Prostate gland (tissue), 2 donors: ENCODE measurements at regions not wholly inside any gene's neighbourhood (a gene's known extent, or its start where the extent isn't known, plus 50 kb on each side); places are given as distances from the start of the nearest gene placed in this dataset.

Experiments used
- DNase-seq: peaks from one replicate; pipeline ENCODE4 v3.0.0-alpha.2; 2019; ENCODE audit warnings: low spot score
- H3K27ac ChIP-seq, 2 donors: fragments of 200-600 bp; sonication (generic); 2 replicates each; pipeline ENCODE4 v1.5.1; 2017 to 2019
- H3K27me3 ChIP-seq: fragments of 200-600 bp; sonication (generic); replicated peaks from 2 replicates; pipeline ENCODE4 v1.5.1; 2019; ENCODE audit not compliant: insufficient read depth
- H3K36me3 ChIP-seq, 2 donors: fragments of 200-600 bp; sonication (generic); 1 replicate in 1 of 2; 2 replicates in 1 of 2; pipeline versions ENCODE4 v1.5.1 to v1.8.1; 2017 to 2019
- H3K4me1 ChIP-seq: fragments of 200-600 bp; sonication (generic); replicated peaks from 2 replicates; pipeline ENCODE4 v1.5.1; 2019
- H3K4me3 ChIP-seq, 2 donors: fragments of 200-600 bp; sonication (generic); 2 replicates each; pipeline ENCODE4 v1.5.1; 2017 to 2019
- H3K9me3 ChIP-seq: fragments of 200-600 bp; sonication (generic); 2 replicates; pipeline ENCODE4 v1.5.1; 2017
- POLR2A ChIP-seq: fragments of 450-650 bp; IDR thresholded peaks from one replicate; pipeline ENCODE4 v1.6.1; 2016; ENCODE audit warnings: antibody characterized with exemption, mild to moderate bottlenecking
- POLR2AphosphoS5 ChIP-seq: sonication (generic); formaldehyde crosslinking; IDR thresholded peaks from one replicate; pipeline ENCODE4 v1.6.1; 2017; ENCODE audit warnings: antibody characterized with exemption
- whole genome bisulfite sequencing: methylation state at CpG from one replicate; pipeline ENCODE4 v1.1.5; 2018; 5-methylcytosine and 5-hydroxymethylcytosine counted together
- intact Hi-C: fragments of 100-400 bp; cut with DNase I; formaldehyde crosslinking; loops from one replicate; pipeline ENCODE4 v1.14.2; 2022
- TF ChIP-seq, protein P1 (sequence below), 4 experiments: fragments of 200-600 bp in 2 of 4; fragments of 450-650 bp in 2 of 4; sonication (generic) in 2 of 4; IDR thresholded peaks; 1 replicate in 3 of 4; 2 replicates in 1 of 4; pipeline ENCODE4 v1.5.1; 2016 to 2019; ENCODE audit warnings: antibody characterized with exemption in 4 of 4, mild to moderate bottlenecking in 2 of 4, moderate library complexity in 2 of 4

DNA sequence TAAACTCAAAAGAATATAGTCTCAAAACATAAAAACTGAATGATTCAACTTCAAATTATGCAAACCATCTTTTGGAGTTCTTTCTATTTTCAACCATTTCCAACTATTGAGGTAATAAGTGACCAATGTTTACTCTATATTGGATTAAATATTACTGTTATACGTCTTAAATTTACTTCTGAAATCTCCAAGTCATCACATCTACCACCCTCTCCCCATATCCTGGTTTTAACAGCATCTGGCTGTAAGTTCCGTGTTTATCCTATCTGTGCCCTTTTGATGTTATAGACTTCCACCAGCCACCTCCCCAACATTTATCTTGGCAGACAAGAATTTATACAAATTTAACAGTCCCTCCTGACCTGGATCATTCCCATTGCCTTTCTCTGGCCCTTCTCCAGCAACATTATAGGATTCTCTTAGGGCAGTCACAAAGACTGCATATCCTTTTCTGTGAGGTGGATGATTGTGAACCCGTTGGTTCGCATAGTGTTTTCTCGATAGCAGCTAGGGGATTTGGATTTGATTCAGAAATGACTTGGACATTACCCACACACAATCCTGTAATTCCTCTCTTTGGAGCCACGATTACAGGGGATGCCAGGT, 313.4 kb upstream of the FMN2 start:
- peak; percentile 14 for DNase-seq
- TF ChIP-seq POLR2AphosphoS5 (peak; percentile 64), POLR2A (no peak)
- TF ChIP-seq, protein P1, sequence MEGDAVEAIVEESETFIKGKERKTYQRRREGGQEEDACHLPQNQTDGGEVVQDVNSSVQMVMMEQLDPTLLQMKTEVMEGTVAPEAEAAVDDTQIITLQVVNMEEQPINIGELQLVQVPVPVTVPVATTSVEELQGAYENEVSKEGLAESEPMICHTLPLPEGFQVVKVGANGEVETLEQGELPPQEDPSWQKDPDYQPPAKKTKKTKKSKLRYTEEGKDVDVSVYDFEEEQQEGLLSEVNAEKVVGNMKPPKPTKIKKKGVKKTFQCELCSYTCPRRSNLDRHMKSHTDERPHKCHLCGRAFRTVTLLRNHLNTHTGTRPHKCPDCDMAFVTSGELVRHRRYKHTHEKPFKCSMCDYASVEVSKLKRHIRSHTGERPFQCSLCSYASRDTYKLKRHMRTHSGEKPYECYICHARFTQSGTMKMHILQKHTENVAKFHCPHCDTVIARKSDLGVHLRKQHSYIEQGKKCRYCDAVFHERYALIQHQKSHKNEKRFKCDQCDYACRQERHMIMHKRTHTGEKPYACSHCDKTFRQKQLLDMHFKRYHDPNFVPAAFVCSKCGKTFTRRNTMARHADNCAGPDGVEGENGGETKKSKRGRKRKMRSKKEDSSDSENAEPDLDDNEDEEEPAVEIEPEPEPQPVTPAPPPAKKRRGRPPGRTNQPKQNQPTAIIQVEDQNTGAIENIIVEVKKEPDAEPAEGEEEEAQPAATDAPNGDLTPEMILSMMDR (IDR thresholded peaks at IDR 0.05), result no peak
- Histone ChIP-seq H3K4me1 (no peaks in the 10 kb centered on the region), H3K4me3 (no peak overlapping the region), H3K36me3 (no peaks in the 10 kb centered on the region), H3K9me3 (no peaks in the 10 kb centered on the region), H3K27ac (no peak overlapping the region), H3K27me3 (no peaks in the 10 kb centered on the region)
- intact Hi-C loops, result no loop called here
- WGBS, result 39% methylated on average over 6 of the region's 6 CpGs

DNA sequence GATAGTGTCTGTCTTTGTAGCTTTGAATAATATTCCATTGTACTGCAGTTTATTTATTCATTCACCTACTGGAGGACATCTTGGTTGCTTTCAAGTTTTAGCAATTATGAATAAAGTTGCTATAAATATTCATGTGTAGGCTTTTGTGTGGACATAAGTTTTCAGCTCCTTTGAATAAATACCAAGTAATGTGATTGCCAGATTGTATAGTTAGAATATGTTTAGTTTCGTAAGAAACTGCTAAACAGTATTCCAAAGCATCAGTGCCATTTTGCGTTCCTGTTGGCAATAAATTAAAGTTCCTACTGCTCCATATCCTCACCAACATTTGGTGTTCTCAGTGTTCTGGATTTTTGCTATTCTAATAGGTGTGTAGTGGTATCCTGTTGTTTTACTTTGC, 311.7 kb upstream of the FMN2 start:
- no peaks in the 10 kb centered on the region for H3K9me3 ChIP-seq
- H3K4me1 ChIP-seq, result no peaks in the 10 kb centered on the region
- no peaks in the 10 kb centered on the region for H3K36me3 ChIP-seq
- no peaks in the 10 kb centered on the region for H3K27me3 ChIP-seq
- WGBS, result 94% methylated on average over 2 of the region's 2 CpGs
- no peak for DNase-seq
- TF ChIP-seq POLR2AphosphoS5 (no peak), POLR2A (no peak)
- TF ChIP-seq, protein P1 (IDR thresholded peaks at IDR 0.05), result no peak
- no peak overlapping the region for H3K4me3 ChIP-seq
- no peak overlapping the region for H3K27ac ChIP-seq
- intact Hi-C loops, result no loop called here

GRCh38 chr1:239784896-239785295, 306.8 kb upstream of the FMN2 start:
- Histone ChIP-seq H3K4me1 (no peaks in the 10 kb centered on the region), H3K36me3 (no peaks in the 10 kb centered on the region), H3K9me3 (no peaks in the 10 kb centered on the region), H3K27me3 (no peaks in the 10 kb centered on the region), H3K4me3 (no peak overlapping the region), H3K27ac (no peak overlapping the region)
- DNase-seq, result no peak
- TF ChIP-seq POLR2A, result no peak
- TF ChIP-seq, protein P1 (IDR thresholded peaks at IDR 0.05), result no peak
- no peak for TF ChIP-seq POLR2AphosphoS5
- WGBS, result 36% methylated on average over 3 of the region's 3 CpGs
- intact Hi-C loops, result no loop called here

GRCh38 chr1:239785576-239785975, 306.1 kb upstream of the FMN2 start:
- H3K27ac ChIP-seq, result no peak overlapping the region
- WGBS, result 91% methylated on average over 1 of the region's 1 CpG
- H3K9me3 ChIP-seq, result no peaks in the 10 kb centered on the region
- H3K36me3 ChIP-seq, result no peaks in the 10 kb centered on the region
- no peak for DNase-seq
- H3K27me3 ChIP-seq, result no peaks in the 10 kb centered on the region
- H3K4me3 ChIP-seq, result no peak overlapping the region
- intact Hi-C loops, result no loop called here
- H3K4me1 ChIP-seq, result no peaks in the 10 kb centered on the region
- TF ChIP-seq POLR2A, result no peak
- no peak for TF ChIP-seq POLR2AphosphoS5
- TF ChIP-seq, protein P1 (IDR thresholded peaks at IDR 0.05), result no peak

- 79% methylated on average over 10 of the region's 10 CpGs for WGBS
- TF ChIP-seq, protein P1 (IDR thresholded peaks at IDR 0.05), result no peak
- TF ChIP-seq POLR2AphosphoS5 (no peak), POLR2A (no peak)
- no peak for DNase-seq
- Histone ChIP-seq H3K27me3 (no peaks in the 10 kb centered on the region), H3K27ac (no peak overlapping the region), H3K9me3 (no peaks in the 10 kb centered on the region), H3K36me3 (no peaks in the 10 kb centered on the region), H3K4me3 (no peak overlapping the region), H3K4me1 (no peaks in the 10 kb centered on the region)
- intact Hi-C loops, result no loop called here
Measured at GRCh38 chr1:239786464-239786863, 305.2 kb upstream of the FMN2 start.
